ENCODE measurements at regions not wholly inside any gene's neighbourhood (a gene's known extent, or its start where the extent isn't known, plus 50 kb on each side); places are given as distances from the start of the nearest gene placed in this dataset.
A peak's percentile ranks its signal among the peaks of the same experiment; 100 is the strongest.

- intact Hi-C loops (cut with DNase I, micrococcal nuclease) = no loop called here
- Histone ChIP-seq H3K4me3 (no peak overlapping the region), H3K9me3 (no peaks in the 10 kb centered on the region), H3K4me1 (ENCODE audit: low read depth) (no peaks in the 10 kb centered on the region), H3K36me3 (ENCODE audit: low read depth) (no peaks in the 10 kb centered on the region)
- DNase-seq (no peak), ATAC-seq (no peak)
- no peak for TF ChIP-seq CTCF (IDR thresholded peaks at IDR 0.05)
These were observed 269.0 kb downstream of the ABHD5 start for GRCh38 chr3:43959498-43960447.

- ATAC-seq (no peak), DNase-seq (peak in 1 of 3 donors; percentile 45)
- Histone ChIP-seq H3K4me1 (ENCODE audit: low read depth) (no peaks in the 10 kb centered on the region), H3K4me3 (no peak overlapping the region), H3K36me3 (ENCODE audit: low read depth) (no peaks in the 10 kb centered on the region), H3K9me3 (no peaks in the 10 kb centered on the region)
- no peak for TF ChIP-seq CTCF (IDR thresholded peaks at IDR 0.05)
- intact Hi-C loops (cut with DNase I, micrococcal nuclease) = no loop called here
These were observed 269.7 kb downstream of the ABHD5 start for GRCh38 chr3:43960448-43960840.

GRCh38 chr3:43962043-43962442 lies 271.3 kb downstream of the ABHD5 start:
- Histone ChIP-seq H3K4me3 (no peak overlapping the region), H3K9me3 (no peaks in the 10 kb centered on the region), H3K36me3 (ENCODE audit: low read depth) (no peaks in the 10 kb centered on the region), H3K4me1 (ENCODE audit: low read depth) (no peaks in the 10 kb centered on the region)
- intact Hi-C loops (cut with DNase I, micrococcal nuclease) = no loop called here
- DNase-seq = no peak
- ATAC-seq = no peak
- no peak for TF ChIP-seq CTCF (IDR thresholded peaks at IDR 0.05)

- DNase-seq (no peak), ATAC-seq (no peak)
- no peak overlapping the region for H3K4me3 ChIP-seq
- H3K4me1 ChIP-seq (ENCODE audit: low read depth) = no peaks in the 10 kb centered on the region
- H3K36me3 ChIP-seq (ENCODE audit: low read depth) = no peaks in the 10 kb centered on the region
- no peaks in the 10 kb centered on the region for H3K9me3 ChIP-seq
- intact Hi-C loops (cut with DNase I, micrococcal nuclease) = no loop called here
- no peak for TF ChIP-seq CTCF (IDR thresholded peaks at IDR 0.05)
These were observed 272.5 kb downstream of the ABHD5 start for GRCh38 chr3:43963208-43963607.

- no peak for TF ChIP-seq CTCF (IDR thresholded peaks at IDR 0.05)
- Histone ChIP-seq H3K4me3 (no peak overlapping the region), H3K9me3 (no peaks in the 10 kb centered on the region), H3K36me3 (ENCODE audit: low read depth) (no peaks in the 10 kb centered on the region), H3K4me1 (ENCODE audit: low read depth) (no peaks in the 10 kb centered on the region)
- ATAC-seq (no peak), DNase-seq (no peak)
- intact Hi-C loops (cut with DNase I, micrococcal nuclease) = no loop called here
These were observed 273.9 kb downstream of the ABHD5 start for GRCh38 chr3:43964640-43965039.
